ENCODE measurements at regions not wholly inside any gene's neighbourhood (a gene's known extent, or its start where the extent isn't known, plus 50 kb on each side); places are given as distances from the start of the nearest gene placed in this dataset.

DNA sequence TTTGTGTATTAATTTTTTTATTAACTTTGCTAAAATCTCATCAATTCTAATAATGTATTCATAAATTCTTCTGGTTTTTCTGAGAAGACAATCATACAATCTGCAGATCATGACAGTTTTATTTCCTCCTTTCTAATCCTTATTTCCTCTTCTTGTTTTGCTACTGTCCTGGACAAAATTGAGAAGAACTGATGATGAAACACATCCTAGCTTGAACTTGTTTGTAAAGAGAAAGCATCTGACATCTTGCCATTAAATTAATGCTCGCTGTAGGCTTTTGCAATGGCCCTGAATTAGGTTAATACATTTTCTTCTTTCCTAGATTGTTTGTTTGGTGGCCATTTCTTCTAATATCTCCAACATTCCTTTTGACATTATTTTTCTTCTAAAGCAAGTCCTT lies 110.9 kb upstream of the TPM1 start:
- Histone ChIP-seq H3K9me2 (ENCODE audit: insufficient read depth, low read length) (no peaks in the 10 kb centered on the region), H3K9me3 (ENCODE audit: low read length) (no peaks in the 10 kb centered on the region), H3K27ac (ENCODE audit: low read depth, low read length, poor library complexity, severe bottlenecking) (no peak overlapping the region), H3K4me1 (ENCODE audit: insufficient read depth, low read length, poor library complexity, severe bottlenecking) (no peaks in the 10 kb centered on the region), H3K4me3 (ENCODE audit: low read depth, low read length, poor library complexity, severe bottlenecking) (no peak overlapping the region), H3K36me3 (ENCODE audit: insufficient read depth, low read length) (no peaks in the 10 kb centered on the region), H2AFZ (ENCODE audit: low read length) (no peak overlapping the region), H4K20me1 (ENCODE audit: insufficient read depth, low read length) (no peaks in the 10 kb centered on the region), H3K4me2 (ENCODE audit: low read length) (no peak overlapping the region), H3K79me2 (ENCODE audit: insufficient read depth, low read depth, low read length) (no peaks in the 10 kb centered on the region)
- no peak for DNase-seq (ENCODE audit: low spot score)
- intact Hi-C loops (cut with micrococcal nuclease; ENCODE audit: unreplicated experiment), result no loop called here
- ChIA-PET CTCF (ENCODE audit: unreplicated experiment) (no interaction called here), POLR2A (no interaction called here)
- no peak for TF ChIP-seq EZH2phosphoT487 (IDR thresholded peaks at IDR 0.05; ENCODE audit: borderline replicate concordance, low read depth, low read length)
- TF ChIP-seq, protein P1, sequence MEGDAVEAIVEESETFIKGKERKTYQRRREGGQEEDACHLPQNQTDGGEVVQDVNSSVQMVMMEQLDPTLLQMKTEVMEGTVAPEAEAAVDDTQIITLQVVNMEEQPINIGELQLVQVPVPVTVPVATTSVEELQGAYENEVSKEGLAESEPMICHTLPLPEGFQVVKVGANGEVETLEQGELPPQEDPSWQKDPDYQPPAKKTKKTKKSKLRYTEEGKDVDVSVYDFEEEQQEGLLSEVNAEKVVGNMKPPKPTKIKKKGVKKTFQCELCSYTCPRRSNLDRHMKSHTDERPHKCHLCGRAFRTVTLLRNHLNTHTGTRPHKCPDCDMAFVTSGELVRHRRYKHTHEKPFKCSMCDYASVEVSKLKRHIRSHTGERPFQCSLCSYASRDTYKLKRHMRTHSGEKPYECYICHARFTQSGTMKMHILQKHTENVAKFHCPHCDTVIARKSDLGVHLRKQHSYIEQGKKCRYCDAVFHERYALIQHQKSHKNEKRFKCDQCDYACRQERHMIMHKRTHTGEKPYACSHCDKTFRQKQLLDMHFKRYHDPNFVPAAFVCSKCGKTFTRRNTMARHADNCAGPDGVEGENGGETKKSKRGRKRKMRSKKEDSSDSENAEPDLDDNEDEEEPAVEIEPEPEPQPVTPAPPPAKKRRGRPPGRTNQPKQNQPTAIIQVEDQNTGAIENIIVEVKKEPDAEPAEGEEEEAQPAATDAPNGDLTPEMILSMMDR (conservative IDR thresholded peaks at IDR 0.05; ENCODE audit: low read length), result no peak
- BruUV-seq (replicated peaks), result no TSS peak

DNA sequence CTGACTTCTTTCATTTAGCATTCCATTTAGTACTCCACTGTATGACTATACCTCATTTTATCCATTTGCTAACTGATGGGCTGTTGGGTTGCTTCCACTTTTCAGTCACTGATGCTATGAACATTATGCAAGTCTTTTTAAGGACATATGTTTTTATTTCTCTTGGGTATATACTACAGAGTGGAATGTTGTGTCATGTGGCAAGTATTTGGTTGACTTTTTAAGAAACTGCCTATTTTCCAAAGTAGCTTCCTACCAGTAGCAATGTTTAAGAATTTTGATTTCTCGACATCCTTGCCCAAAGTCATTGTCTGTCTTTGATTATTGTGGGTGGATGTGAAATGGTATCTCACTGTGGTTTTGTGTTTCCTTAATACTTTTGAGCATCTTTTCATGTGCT lies 110.1 kb upstream of the TPM1 start:
- intact Hi-C loops (cut with micrococcal nuclease; ENCODE audit: unreplicated experiment), result no loop called here
- Histone ChIP-seq H2AFZ (ENCODE audit: low read length) (no peak overlapping the region), H3K4me3 (ENCODE audit: low read depth, low read length, poor library complexity, severe bottlenecking) (no peak overlapping the region), H3K4me2 (ENCODE audit: low read length) (no peak overlapping the region), H4K20me1 (ENCODE audit: insufficient read depth, low read length) (no peaks in the 10 kb centered on the region), H3K9me2 (ENCODE audit: insufficient read depth, low read length) (no peaks in the 10 kb centered on the region), H3K27ac (ENCODE audit: low read depth, low read length, poor library complexity, severe bottlenecking) (no peak overlapping the region), H3K36me3 (ENCODE audit: insufficient read depth, low read length) (no peaks in the 10 kb centered on the region), H3K79me2 (ENCODE audit: insufficient read depth, low read depth, low read length) (no peaks in the 10 kb centered on the region), H3K9me3 (ENCODE audit: low read length) (no peaks in the 10 kb centered on the region), H3K4me1 (ENCODE audit: insufficient read depth, low read length, poor library complexity, severe bottlenecking) (no peaks in the 10 kb centered on the region)
- no peak for DNase-seq (ENCODE audit: low spot score)
- ChIA-PET CTCF (ENCODE audit: unreplicated experiment) (no interaction called here), POLR2A (interaction anchor here (1.0 kb wide), 1 partner anchor 32 kb away, joined by 3 read pairs; no protein-coding TSS in a partner anchor)
- no peak for TF ChIP-seq EZH2phosphoT487 (IDR thresholded peaks at IDR 0.05; ENCODE audit: borderline replicate concordance, low read depth, low read length)
- TF ChIP-seq, protein P1 (conservative IDR thresholded peaks at IDR 0.05; ENCODE audit: low read length), result no peak
- BruUV-seq (replicated peaks), result no TSS peak

DNA sequence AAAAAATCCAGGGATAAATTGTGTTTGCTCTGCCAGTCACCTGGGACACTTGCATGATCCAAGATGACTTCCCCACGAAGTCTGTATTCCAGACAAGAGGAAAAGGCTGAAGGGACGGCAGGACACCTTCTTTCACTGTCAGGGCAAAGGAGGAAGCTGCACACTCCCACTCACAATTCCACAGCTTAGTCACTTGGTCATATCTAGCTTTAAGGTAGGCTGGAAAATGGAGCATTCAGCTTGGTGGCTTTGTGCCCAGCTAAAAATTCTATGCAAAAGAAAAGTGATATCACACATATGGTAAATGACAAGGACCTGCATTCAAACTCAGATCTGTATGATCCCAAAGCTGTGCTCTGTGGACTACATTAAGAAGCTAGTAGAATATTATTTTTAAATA lies 109.2 kb upstream of the TPM1 start:
- intact Hi-C loops (cut with micrococcal nuclease; ENCODE audit: unreplicated experiment), result no loop called here
- POLR2A ChIA-PET, result no interaction called here
- Histone ChIP-seq H2AFZ (ENCODE audit: low read length) (no peak overlapping the region), H3K9me3 (ENCODE audit: low read length) (no peaks in the 10 kb centered on the region), H3K9me2 (ENCODE audit: insufficient read depth, low read length) (no peaks in the 10 kb centered on the region), H3K36me3 (ENCODE audit: insufficient read depth, low read length) (no peaks in the 10 kb centered on the region), H3K79me2 (ENCODE audit: insufficient read depth, low read depth, low read length) (no peaks in the 10 kb centered on the region), H3K4me1 (ENCODE audit: insufficient read depth, low read length, poor library complexity, severe bottlenecking) (no peaks in the 10 kb centered on the region), H3K27ac (ENCODE audit: low read depth, low read length, poor library complexity, severe bottlenecking) (no peak overlapping the region), H4K20me1 (ENCODE audit: insufficient read depth, low read length) (no peaks in the 10 kb centered on the region), H3K4me2 (ENCODE audit: low read length) (no peak overlapping the region), H3K4me3 (ENCODE audit: low read depth, low read length, poor library complexity, severe bottlenecking) (no peak overlapping the region)
- TF ChIP-seq, protein P1 (conservative IDR thresholded peaks at IDR 0.05; ENCODE audit: low read length), result no peak
- no peak for TF ChIP-seq EZH2phosphoT487 (IDR thresholded peaks at IDR 0.05; ENCODE audit: borderline replicate concordance, low read depth, low read length)
- no TSS peak for BruUV-seq (replicated peaks)
- CTCF ChIA-PET (ENCODE audit: unreplicated experiment), result no interaction called here
- no peak for DNase-seq (ENCODE audit: low spot score)
